AG09309 (cell line): ENCODE measurements at regions not wholly inside any gene's neighbourhood (a gene's known extent, or its start where the extent isn't known, plus 50 kb on each side); places are given as distances from the start of the nearest gene placed in this dataset.

Experiments
- DNase-seq: peaks from one replicate; pipeline ENCODE4 v3.0.0-alpha.2; 2010; ENCODE audit warnings: low read depth
- H3K4me3 ChIP-seq: 2 replicates; pipeline ENCODE4 v1.5.1; 2011; ENCODE audit warnings: mild to moderate bottlenecking, low read depth, low read length, moderate library complexity; ENCODE audit not compliant: control insufficient read depth
- TF ChIP-seq, protein P1 (sequence below): IDR thresholded peaks from 2 replicates; pipeline ENCODE4 v1.5.1; 2011; ENCODE audit warnings: mild to moderate bottlenecking, low read depth, low read length, inconsistent platforms; ENCODE audit not compliant: insufficient read depth, control insufficient read depth; ENCODE audit errors: missing control alignments

DNA sequence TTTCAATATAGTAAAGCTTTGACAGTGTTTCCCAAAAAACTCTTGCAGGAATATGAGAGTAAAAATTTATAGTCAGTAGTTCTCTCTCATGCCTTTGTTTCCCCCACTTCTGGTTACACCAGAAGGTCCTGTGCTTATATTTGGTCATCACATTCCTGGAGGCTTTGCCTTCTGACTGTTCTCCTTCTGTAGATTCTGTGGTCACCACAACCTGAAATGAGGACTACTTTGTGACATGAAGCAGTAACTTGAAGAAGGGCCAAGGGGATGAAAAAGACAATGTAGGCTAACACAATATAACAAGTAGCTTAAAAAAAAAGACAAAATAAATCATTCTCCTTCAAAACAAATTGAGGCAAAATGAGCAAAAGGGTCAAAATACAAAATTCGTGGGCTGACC lies 366.2 kb upstream of the NR3C2 start:
- no peak overlapping the region for H3K4me3 ChIP-seq
- DNase-seq, result no peak
- TF ChIP-seq, protein P1, sequence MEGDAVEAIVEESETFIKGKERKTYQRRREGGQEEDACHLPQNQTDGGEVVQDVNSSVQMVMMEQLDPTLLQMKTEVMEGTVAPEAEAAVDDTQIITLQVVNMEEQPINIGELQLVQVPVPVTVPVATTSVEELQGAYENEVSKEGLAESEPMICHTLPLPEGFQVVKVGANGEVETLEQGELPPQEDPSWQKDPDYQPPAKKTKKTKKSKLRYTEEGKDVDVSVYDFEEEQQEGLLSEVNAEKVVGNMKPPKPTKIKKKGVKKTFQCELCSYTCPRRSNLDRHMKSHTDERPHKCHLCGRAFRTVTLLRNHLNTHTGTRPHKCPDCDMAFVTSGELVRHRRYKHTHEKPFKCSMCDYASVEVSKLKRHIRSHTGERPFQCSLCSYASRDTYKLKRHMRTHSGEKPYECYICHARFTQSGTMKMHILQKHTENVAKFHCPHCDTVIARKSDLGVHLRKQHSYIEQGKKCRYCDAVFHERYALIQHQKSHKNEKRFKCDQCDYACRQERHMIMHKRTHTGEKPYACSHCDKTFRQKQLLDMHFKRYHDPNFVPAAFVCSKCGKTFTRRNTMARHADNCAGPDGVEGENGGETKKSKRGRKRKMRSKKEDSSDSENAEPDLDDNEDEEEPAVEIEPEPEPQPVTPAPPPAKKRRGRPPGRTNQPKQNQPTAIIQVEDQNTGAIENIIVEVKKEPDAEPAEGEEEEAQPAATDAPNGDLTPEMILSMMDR, result no peak

DNA sequence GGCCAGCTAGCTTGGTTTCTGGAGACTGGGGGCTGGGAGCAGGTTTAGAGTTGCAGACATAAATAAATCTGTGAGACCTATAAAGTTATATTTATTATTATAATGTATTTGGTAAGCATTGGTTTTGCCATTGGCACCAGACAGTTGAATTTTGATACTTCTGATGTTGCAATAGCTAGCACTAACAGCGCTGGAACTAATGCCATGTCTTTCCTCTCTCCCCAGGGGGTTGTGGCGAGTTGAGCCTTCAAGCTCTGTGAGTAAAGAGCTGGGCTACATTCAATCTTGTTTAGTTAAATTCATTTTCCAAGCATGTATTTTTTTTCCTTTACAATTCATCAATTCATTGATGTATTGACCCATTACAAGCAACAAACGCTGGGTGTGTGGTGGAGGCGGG lies 358.7 kb upstream of the NR3C2 start:
- no peak overlapping the region for H3K4me3 ChIP-seq
- TF ChIP-seq, protein P1, result no peak
- DNase-seq, result no peak

DNA sequence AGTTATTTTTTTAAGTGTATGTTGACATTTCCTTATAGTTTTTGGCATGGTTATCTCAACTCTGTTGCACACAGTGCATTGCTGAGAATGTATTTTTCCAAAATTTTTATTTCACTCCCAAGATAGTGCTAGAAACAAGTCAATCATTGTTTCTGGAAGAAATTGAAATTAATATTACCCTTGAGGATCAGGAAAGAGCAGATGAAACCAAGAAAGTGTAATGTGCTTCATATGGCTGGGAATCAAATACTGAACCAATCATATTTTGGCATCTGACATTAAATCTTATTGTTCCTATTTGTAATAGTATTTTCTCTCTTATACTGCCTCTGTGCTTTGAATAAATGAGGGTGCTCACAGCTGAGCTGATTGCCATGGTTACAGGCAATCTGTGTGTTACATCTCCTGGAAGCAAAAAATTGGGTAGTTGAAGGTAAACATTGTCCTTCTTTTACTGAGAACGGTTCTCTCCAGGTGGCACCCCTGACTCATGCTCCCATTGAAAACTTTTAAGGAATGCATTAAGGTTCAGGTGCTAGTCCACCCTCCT lies 358.2 kb upstream of the NR3C2 start:
- no peak overlapping the region for H3K4me3 ChIP-seq
- TF ChIP-seq, protein P1, result no peak
- no peak for DNase-seq

DNA sequence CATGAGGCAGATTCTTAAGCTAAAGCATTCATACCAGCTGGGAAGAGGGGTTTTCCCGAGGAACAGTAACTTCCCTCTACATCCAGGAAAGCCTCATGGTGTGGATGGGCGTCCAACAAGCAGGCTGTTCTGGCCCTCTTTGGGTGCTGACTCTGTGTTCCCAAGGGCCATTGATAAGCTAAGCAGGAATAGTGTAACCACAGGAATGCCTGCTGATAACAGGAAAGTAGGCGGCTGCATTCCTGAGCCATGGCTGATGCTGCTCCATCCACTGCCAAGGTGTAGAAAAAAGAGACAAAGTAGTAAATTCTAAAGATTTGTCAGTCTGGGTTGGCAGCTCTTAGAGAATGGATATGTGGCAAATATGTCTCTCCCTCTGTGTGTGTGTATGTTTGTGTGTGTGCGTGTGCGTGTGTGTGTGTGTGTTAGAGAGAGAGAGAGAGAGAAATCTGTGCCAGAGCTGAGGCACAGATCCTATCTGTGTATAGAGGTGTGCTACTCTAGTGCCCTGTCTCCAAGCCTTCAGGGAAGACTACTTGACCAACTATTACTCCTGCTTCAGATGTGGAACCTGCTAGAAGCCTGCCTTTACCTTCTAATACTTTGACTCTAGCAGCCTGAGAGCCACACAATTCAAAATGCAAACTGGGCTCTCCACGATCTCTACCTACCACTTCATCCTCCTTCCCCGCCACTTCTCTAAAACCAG lies 353.1 kb upstream of the NR3C2 start:
- TF ChIP-seq, protein P1, result no peak
- no peak for DNase-seq
- H3K4me3 ChIP-seq, result no peak overlapping the region

DNA sequence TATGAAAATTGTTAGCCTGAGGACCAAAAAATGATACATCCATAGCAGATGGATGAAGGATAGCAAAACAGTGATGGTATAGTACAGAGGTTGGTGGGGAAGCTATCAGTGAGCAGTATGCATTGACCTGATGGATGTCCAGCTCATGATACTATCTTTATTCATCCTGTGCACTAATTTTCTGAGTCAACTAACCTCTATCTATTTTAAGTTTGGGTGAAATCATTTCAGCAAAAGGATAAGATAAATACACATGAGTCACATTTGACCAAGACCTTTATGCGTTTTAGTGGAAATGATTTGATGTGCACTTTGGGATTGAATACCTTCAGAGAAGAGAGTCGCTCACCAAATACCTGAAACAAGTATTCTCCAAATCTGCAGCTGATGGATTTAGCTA lies 351.0 kb upstream of the NR3C2 start:
- no peak for DNase-seq
- TF ChIP-seq, protein P1, result no peak
- no peak overlapping the region for H3K4me3 ChIP-seq

DNA sequence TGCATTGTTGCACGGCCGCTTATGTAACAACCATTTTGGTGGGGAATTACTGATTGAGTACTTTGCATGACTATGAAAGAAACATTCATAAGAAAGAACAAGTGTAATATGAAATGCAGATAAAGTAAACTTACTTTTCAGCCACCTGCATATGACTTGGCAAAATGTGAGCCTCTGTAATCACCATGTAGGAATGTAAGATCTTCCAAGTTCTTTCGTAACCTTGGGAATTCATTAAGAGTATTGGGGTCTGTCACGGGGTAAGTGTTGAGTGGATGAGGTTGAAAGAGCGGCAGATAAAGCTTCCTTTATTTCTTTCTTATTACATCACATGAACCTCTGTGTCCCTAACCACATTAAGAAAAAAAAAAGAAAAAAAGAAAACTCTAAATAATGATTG lies 348.5 kb upstream of the NR3C2 start:
- H3K4me3 ChIP-seq, result no peak overlapping the region
- DNase-seq, result no peak
- TF ChIP-seq, protein P1, result no peak

DNA sequence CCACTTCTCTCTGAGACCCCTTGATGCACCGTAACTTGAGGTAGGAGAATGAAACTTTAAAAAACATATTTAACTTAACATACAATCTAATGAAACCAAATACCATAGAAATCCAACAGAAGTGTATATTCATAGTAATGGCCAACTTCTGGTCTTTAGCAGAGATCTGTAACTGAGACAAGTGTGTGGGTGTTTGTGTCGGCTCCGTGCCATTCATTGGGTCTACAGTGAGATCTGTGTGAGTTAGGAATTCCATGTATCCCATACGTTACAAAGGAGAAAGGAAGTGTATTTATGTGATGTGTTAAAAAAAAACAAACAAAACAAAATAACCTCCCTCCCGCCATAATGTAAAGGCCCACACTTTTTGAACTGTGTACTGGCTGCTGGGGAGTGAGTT lies 348.0 kb upstream of the NR3C2 start:
- TF ChIP-seq, protein P1, result no peak
- H3K4me3 ChIP-seq, result no peak overlapping the region
- DNase-seq, result no peak
